HCT116 (cell line): ENCODE measurements at regions not wholly inside any gene's neighbourhood (a gene's known extent, or its start where the extent isn't known, plus 50 kb on each side); places are given as distances from the start of the nearest gene placed in this dataset.

ENCODE experiments used
- ATAC-seq: fragments of 200-7000 bp; cut with Tn5 transposase; 2 replicates; pipeline ENCODE4 v1.9.1; 2020; ENCODE audit warnings: mild to moderate bottlenecking, moderate library complexity
- BruUV-seq: library from RNA; stranded (reverse); fragments of 400-500 nt; replicated peaks from 2 replicates; lab custom pipeline; 2021; lab: Mats Ljungman, UMichigan
- CTCF ChIA-PET: fragments of 300-600 bp; sonication (Branson Sonifier 250); formaldehyde crosslinking; loops from one replicate; lab custom pipeline; 2021; ENCODE audit warnings: antibody characterized with exemption; lab: Charles Lee
- POLR2A ChIA-PET: fragments of 300-600, 350-600 bp; sonication (Branson Sonifier 250); formaldehyde crosslinking; loops from one replicate; lab custom pipeline; 2021; ENCODE audit warnings: antibody characterized with exemption; lab: Charles Lee
- RAD21 ChIA-PET, 2 experiments: fragments of 300-600 bp; sonication (Branson Sonifier 250); formaldehyde crosslinking; loops; one replicate each; lab custom pipeline; 2023; ENCODE audit warnings: low total read pairs in 2 of 2; ENCODE audit not compliant: uncharacterized antibody in 2 of 2, unreplicated experiment in 2 of 2, low non-redundant PET in 1 of 2; lab: Charles Lee
- DNase-seq: peaks from one replicate; pipeline ENCODE4 v3.0.0-alpha.2; 2010; ENCODE audit warnings: low read depth, low spot score
- H2AFZ ChIP-seq: fragments of 200-600 bp; shearing (Covaris generic), sonication (generic); 2 replicates; pipeline ENCODE4 v1.6.1; 2017; ENCODE audit warnings: low read depth, mixed run types, mixed read lengths, antibody characterized with exemption, low read length; ENCODE audit not compliant: poor library complexity, severe bottlenecking
- H3K27ac ChIP-seq: 2 replicates; pipeline ENCODE4 v1.5.1; 2012; ENCODE audit warnings: low read depth, low read length
- H3K27me3 ChIP-seq: fragments of 200-600 bp; sonication (generic); 2 replicates; pipeline ENCODE4 v1.6.1; 2016; ENCODE audit warnings: mixed run types, low read length, mixed read lengths; ENCODE audit not compliant: insufficient read depth
- H3K36me3 ChIP-seq, 2 experiments: fragments of 200-500 bp in 1 of 2; fragments of 200-600 bp in 1 of 2; sonication (Bioruptor generic) in 1 of 2; sonication (generic) in 1 of 2; 2 replicates each; pipeline versions ENCODE4 v1.5.1 to v1.6.1; 2014 to 2016; ENCODE audit warnings: low read length in 2 of 2, inconsistent platforms in 1 of 2, mixed read lengths in 1 of 2, mixed run types in 1 of 2; ENCODE audit not compliant: insufficient read depth in 2 of 2, control insufficient read depth in 1 of 2
- H3K4me1 ChIP-seq, 2 experiments: fragments of 200-600 bp in 1 of 2; sonication (generic) in 1 of 2; 2 replicates each; pipeline versions ENCODE4 v1.5.1 to v1.6.1; 2012 to 2017; ENCODE audit warnings: low read length in 2 of 2, inconsistent platforms in 1 of 2, mild to moderate bottlenecking in 1 of 2, mixed read lengths in 1 of 2, mixed run types in 1 of 2, moderate library complexity in 1 of 2; ENCODE audit not compliant: insufficient read depth in 2 of 2, control insufficient read depth in 1 of 2
- H3K4me2 ChIP-seq: fragments of 200-600 bp; sonication (generic); 2 replicates; pipeline ENCODE4 v1.6.1; 2017; ENCODE audit warnings: mixed run types, low read length, mixed read lengths
- H3K4me3 ChIP-seq, 2 experiments: fragments of 200-600 bp in 1 of 2; sonication (generic) in 1 of 2; replicated peaks in 1 of 2; 2 replicates each; pipeline ENCODE4 v1.5.1; 2011 to 2016; ENCODE audit warnings: low read length in 2 of 2, control low read depth in 1 of 2, low read depth in 1 of 2, mild to moderate bottlenecking in 1 of 2, mixed read lengths in 1 of 2, mixed run types in 1 of 2
- H3K79me2 ChIP-seq: fragments of 200-600 bp; sonication (generic); 2 replicates; pipeline ENCODE4 v1.6.1; 2017; ENCODE audit warnings: mild to moderate bottlenecking, mixed run types, low read length, moderate library complexity, mixed read lengths; ENCODE audit not compliant: insufficient read depth
- H3K9ac ChIP-seq: fragments of 200-600 bp; sonication (generic); 2 replicates; pipeline ENCODE4 v1.6.1; 2016; ENCODE audit warnings: low read length, mixed read lengths
- H3K9me2 ChIP-seq: fragments of 200-600 bp; sonication (generic), shearing (Covaris generic); 2 replicates; pipeline ENCODE4 v1.6.1; 2017; ENCODE audit warnings: mixed run types, mild to moderate bottlenecking, moderate library complexity; ENCODE audit not compliant: insufficient read depth
- H3K9me3 ChIP-seq, 2 experiments: fragments of 200-500 bp in 1 of 2; fragments of 200-600 bp in 1 of 2; sonication (Bioruptor generic) in 1 of 2; sonication (generic) in 1 of 2; 2 replicates each; pipeline ENCODE4 v1.6.1; 2014 to 2017; ENCODE audit warnings: low read length in 2 of 2, mixed read lengths in 2 of 2, inconsistent platforms in 1 of 2, low read depth in 1 of 2, mild to moderate bottlenecking in 1 of 2, mixed run types in 1 of 2, moderate library complexity in 1 of 2; ENCODE audit not compliant: control insufficient read depth in 1 of 2, insufficient read depth in 1 of 2
- H4K20me1 ChIP-seq: fragments of 200-600 bp; sonication (generic), shearing (Covaris generic); 2 replicates; pipeline ENCODE4 v1.6.1; 2017; ENCODE audit warnings: mixed run types, mild to moderate bottlenecking, moderate library complexity; ENCODE audit not compliant: insufficient read depth
- ATF3 ChIP-seq: IDR thresholded peaks from 2 replicates; pipeline ENCODE4 v1.6.1; 2012
- CBX3 ChIP-seq: IDR thresholded peaks from 2 replicates; pipeline ENCODE4 v1.6.1; 2012; ENCODE audit warnings: low read depth
- CEBPB ChIP-seq: IDR thresholded peaks from 2 replicates; pipeline ENCODE4 v1.6.1; 2012; ENCODE audit warnings: low read depth
- CTCF ChIP-seq, 3 experiments: fragments of 200-600 bp in 1 of 3; sonication (generic) in 1 of 3; IDR thresholded peaks in 2 of 3; conservative IDR thresholded peaks in 1 of 3; 2 replicates each; pipeline ENCODE4 v1.5.1; 2012 to 2017; ENCODE audit warnings: low read depth in 2 of 3, low read length in 2 of 3, antibody characterized with exemption in 1 of 3, borderline replicate concordance in 1 of 3, control low read depth in 1 of 3, mild to moderate bottlenecking in 1 of 3, mixed read lengths in 1 of 3, mixed run types in 1 of 3, moderate library complexity in 1 of 3; ENCODE audit not compliant: insufficient read depth in 1 of 3
- ELF1 ChIP-seq: IDR thresholded peaks from 2 replicates; pipeline ENCODE4 v1.6.1; 2012; ENCODE audit warnings: low read depth, borderline replicate concordance
- EZH2phosphoT487 ChIP-seq: fragments of 200-600 bp; IDR thresholded peaks from 2 replicates; pipeline ENCODE4 v1.6.1; 2018; ENCODE audit warnings: antibody characterized with exemption, borderline replicate concordance
- FOSL1 ChIP-seq: IDR thresholded peaks from 2 replicates; pipeline ENCODE4 v1.6.1; 2012; ENCODE audit warnings: low read depth
- JUND ChIP-seq: IDR thresholded peaks from 2 replicates; pipeline ENCODE4 v1.6.1; 2012
- MAX ChIP-seq: IDR thresholded peaks from 2 replicates; pipeline ENCODE4 v1.6.1; 2012
- POLR2A ChIP-seq: IDR thresholded peaks from 2 replicates; pipeline ENCODE4 v1.7.0; 2011; ENCODE audit warnings: borderline replicate concordance; ENCODE audit not compliant: insufficient read depth, insufficient read length; ENCODE audit errors: extremely low read depth
- RAD21 ChIP-seq: IDR thresholded peaks from 2 replicates; pipeline ENCODE4 v1.6.1; 2012; ENCODE audit warnings: low read depth, mild to moderate bottlenecking
- SIN3A ChIP-seq: IDR thresholded peaks from 2 replicates; pipeline ENCODE4 v1.6.1; 2012; ENCODE audit warnings: low read depth
- SP1 ChIP-seq: IDR thresholded peaks from 2 replicates; pipeline ENCODE4 v1.6.1; 2012; ENCODE audit warnings: low read depth
- SRF ChIP-seq: IDR thresholded peaks from 2 replicates; pipeline ENCODE4 v1.6.1; 2012; ENCODE audit warnings: low read depth
- YY1 ChIP-seq: IDR thresholded peaks from 2 replicates; pipeline ENCODE4 v1.6.1; 2011; ENCODE audit warnings: low read length, low read depth, moderate library complexity, mild to moderate bottlenecking; ENCODE audit not compliant: insufficient replicate concordance; ENCODE audit errors: extremely low read depth
- ZFX ChIP-seq: fragments of 450-650 bp; IDR thresholded peaks from 2 replicates; pipeline ENCODE4 v1.6.1; 2017
- ZNF274 ChIP-seq: fragments of 200-500 bp; sonication (Bioruptor generic); IDR thresholded peaks from 2 replicates; pipeline ENCODE4 v1.6.1; 2014; ENCODE audit warnings: mild to moderate bottlenecking, low read depth, low read length, inconsistent platforms
- intact Hi-C: fragments of 100-400 bp; cut with micrococcal nuclease; formaldehyde crosslinking; loops from 2 replicates; pipeline ENCODE4 v1.10.0; 2022
- TF ChIP-seq, protein P1 (sequence below): IDR thresholded peaks from 2 replicates; pipeline ENCODE4 v1.6.1; 2012; ENCODE audit warnings: low read depth

DNA sequence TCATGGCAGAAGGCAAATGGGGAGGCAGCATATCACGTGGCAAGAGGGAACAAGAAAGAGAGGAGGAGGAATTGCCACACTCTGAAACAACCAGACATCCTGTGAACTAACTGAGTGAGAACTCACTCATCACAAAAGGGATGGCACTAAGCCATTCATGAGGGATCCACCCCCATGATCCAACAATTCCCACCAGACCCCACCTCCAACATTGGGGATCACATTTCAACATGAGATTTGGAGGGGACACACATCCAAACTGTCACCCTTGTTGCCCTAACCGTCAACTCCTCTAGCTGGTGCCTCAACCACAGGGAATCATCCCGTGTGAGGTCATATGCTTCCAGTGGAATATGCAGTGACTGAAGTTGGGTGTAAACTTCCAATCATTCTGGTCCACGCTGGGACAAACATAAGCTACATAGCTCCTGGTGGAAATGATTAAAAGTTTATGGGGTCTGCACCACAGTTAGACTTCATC is 62.5 kb downstream of the TEX13C start:
- Histone ChIP-seq H3K9ac (no peak overlapping the region), H3K4me3 (no peak overlapping the region), H3K9me3 (no peaks in the 10 kb centered on the region), H3K9me2 (no peaks in the 10 kb centered on the region), H3K4me1 (no peaks in the 10 kb centered on the region), H2AFZ (no peak overlapping the region), H4K20me1 (no peaks in the 10 kb centered on the region), H3K27ac (no peak overlapping the region), H3K79me2 (no peaks in the 10 kb centered on the region), H3K4me2 (no peak overlapping the region), H3K27me3 (no peaks in the 10 kb centered on the region), H3K36me3 (no peaks in the 10 kb centered on the region)
- RAD21 ChIA-PET: no interaction called here
- intact Hi-C loops: no loop called here
- POLR2A ChIA-PET: no interaction called here
- BruUV-seq: no TSS peak
- CTCF ChIA-PET: no interaction called here
- ATAC-seq: no peak
- DNase-seq: no peak
- no peak for TF ChIP-seq SIN3A
- TF ChIP-seq CEBPB: no peak
- no peak for TF ChIP-seq ATF3
- no peak for TF ChIP-seq SP1
- TF ChIP-seq POLR2A: no peak
- no peak for TF ChIP-seq ELF1
- no peak for TF ChIP-seq EZH2phosphoT487
- TF ChIP-seq CTCF (IDR thresholded peaks at IDR 0.05 in 2 of 3, conservative IDR thresholded peaks at IDR 0.05 in 1 of 3; ENCODE audit: borderline replicate concordance in 1 of 3, insufficient read depth in 1 of 3, low read depth in 2 of 3, low read length in 2 of 3): no peak
- no peak for TF ChIP-seq CBX3
- TF ChIP-seq SRF: no peak

DNA sequence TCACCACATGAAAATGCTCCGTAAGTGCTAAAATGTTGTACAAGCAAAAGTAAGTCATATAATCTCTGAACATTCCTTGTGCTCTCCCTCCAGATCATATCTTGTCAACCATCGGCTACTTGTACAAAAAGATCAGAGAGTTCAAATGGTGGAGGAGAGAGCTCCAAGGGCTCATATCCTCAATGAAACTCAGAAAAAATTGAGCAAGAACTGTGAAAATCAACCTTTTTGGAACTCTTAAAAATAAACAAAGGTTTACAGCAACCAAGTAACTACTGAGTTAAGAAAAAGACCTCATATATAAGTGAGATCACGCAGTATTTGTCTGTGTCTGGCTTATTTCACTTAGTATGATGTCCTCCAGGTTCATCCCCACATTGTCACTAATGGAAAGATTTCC is 63.2 kb downstream of the TEX13C start:
- no peaks in the 10 kb centered on the region for H3K27me3 ChIP-seq
- RAD21 ChIA-PET: no interaction called here
- H3K27ac ChIP-seq: no peak overlapping the region
- H3K9me3 ChIP-seq: no peaks in the 10 kb centered on the region
- no peak for ATAC-seq
- no peaks in the 10 kb centered on the region for H3K4me1 ChIP-seq
- no peak overlapping the region for H2AFZ ChIP-seq
- CTCF ChIA-PET: no interaction called here
- H3K79me2 ChIP-seq: no peaks in the 10 kb centered on the region
- H3K9me2 ChIP-seq: no peaks in the 10 kb centered on the region
- no TSS peak for BruUV-seq
- H3K4me3 ChIP-seq: no peak overlapping the region
- intact Hi-C loops: no loop called here
- no peak overlapping the region for H3K4me2 ChIP-seq
- no peak for DNase-seq
- no peaks in the 10 kb centered on the region for H4K20me1 ChIP-seq
- no peaks in the 10 kb centered on the region for H3K36me3 ChIP-seq
- H3K9ac ChIP-seq: no peak overlapping the region
- POLR2A ChIA-PET: no interaction called here
- TF ChIP-seq, protein P1, sequence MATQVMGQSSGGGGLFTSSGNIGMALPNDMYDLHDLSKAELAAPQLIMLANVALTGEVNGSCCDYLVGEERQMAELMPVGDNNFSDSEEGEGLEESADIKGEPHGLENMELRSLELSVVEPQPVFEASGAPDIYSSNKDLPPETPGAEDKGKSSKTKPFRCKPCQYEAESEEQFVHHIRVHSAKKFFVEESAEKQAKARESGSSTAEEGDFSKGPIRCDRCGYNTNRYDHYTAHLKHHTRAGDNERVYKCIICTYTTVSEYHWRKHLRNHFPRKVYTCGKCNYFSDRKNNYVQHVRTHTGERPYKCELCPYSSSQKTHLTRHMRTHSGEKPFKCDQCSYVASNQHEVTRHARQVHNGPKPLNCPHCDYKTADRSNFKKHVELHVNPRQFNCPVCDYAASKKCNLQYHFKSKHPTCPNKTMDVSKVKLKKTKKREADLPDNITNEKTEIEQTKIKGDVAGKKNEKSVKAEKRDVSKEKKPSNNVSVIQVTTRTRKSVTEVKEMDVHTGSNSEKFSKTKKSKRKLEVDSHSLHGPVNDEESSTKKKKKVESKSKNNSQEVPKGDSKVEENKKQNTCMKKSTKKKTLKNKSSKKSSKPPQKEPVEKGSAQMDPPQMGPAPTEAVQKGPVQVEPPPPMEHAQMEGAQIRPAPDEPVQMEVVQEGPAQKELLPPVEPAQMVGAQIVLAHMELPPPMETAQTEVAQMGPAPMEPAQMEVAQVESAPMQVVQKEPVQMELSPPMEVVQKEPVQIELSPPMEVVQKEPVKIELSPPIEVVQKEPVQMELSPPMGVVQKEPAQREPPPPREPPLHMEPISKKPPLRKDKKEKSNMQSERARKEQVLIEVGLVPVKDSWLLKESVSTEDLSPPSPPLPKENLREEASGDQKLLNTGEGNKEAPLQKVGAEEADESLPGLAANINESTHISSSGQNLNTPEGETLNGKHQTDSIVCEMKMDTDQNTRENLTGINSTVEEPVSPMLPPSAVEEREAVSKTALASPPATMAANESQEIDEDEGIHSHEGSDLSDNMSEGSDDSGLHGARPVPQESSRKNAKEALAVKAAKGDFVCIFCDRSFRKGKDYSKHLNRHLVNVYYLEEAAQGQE: no peak
- TF ChIP-seq SP1: no peak
- TF ChIP-seq JUND: no peak
- TF ChIP-seq ZFX: no peak
- TF ChIP-seq ZNF274: no peak
- TF ChIP-seq SIN3A: no peak
- TF ChIP-seq FOSL1: no peak
- no peak for TF ChIP-seq CEBPB
- TF ChIP-seq POLR2A: no peak
- no peak for TF ChIP-seq RAD21
- TF ChIP-seq MAX: no peak
- no peak for TF ChIP-seq YY1
